NOMO-1 (cell line): ENCODE measurements at regions not wholly inside any gene's neighbourhood (a gene's known extent, or its start where the extent isn't known, plus 50 kb on each side); places are given as distances from the start of the nearest gene placed in this dataset.

Experiments
- DNase-seq, 2 experiments: peaks; one replicate each; lab custom pipeline; 2025; ENCODE audit not compliant: unreplicated experiment in 2 of 2; lab: John Stamatoyannopoulos, UW

DNA sequence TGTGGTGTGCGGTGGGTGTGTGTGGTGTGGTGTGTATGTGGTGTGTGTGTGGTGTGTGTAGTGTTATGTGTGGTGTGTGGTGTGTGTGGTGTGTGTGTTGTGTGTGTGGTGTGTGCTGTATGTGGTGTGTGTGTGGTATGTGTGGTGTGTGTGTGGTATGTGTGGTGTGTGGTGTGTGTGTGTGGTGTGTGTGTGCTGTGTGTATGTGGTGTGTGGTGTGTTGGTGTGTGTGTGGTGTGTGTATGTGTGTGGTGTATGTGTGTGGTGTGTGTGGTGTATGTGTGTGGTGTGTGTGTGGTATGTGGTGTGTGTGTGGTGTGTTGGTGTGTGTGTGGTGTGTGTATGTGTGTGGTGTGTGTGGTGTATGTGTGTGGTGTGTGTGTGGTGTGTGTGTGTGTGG, 144.3 kb downstream of the HSD17B3 start:
- DNase-seq = no peak

DNA sequence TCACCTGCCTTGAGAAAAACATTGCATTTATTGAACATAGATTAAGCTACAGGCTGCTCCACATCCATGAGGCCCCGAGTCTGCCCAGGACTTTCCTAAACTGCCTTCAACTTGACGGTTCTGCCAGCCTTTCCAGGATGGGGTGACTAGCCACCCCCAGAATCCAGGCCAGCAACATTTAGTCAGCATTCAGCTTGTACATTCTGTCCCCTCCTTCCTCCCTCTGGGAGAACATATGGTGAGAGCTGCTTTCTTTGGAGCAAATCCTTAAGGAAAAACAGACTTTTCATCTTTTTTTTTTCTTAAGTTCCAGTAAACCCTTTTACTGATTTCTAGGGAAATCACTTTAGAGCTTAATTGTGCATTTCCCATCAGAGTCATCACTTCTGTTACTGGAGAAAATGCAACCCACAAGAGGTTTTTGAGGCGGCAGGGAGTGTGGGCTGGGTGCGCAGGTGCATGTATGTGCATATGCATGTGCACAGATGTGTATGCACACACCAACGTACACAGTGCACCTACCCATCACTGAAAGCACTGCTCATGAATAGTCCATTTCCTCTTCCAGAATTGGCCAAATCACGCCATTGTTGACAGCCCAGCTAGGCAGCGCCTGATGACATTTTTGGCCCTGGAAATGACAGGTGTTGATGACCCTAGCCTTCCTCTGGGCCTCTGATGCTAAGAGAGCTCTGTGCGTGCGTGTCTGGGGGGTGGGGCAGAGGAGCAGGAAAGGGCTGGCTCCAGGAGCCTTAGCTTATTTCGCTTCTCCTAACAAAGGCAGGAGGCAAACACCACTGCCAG, 145.6 kb downstream of the HSD17B3 start:
- no peak for DNase-seq

DNA sequence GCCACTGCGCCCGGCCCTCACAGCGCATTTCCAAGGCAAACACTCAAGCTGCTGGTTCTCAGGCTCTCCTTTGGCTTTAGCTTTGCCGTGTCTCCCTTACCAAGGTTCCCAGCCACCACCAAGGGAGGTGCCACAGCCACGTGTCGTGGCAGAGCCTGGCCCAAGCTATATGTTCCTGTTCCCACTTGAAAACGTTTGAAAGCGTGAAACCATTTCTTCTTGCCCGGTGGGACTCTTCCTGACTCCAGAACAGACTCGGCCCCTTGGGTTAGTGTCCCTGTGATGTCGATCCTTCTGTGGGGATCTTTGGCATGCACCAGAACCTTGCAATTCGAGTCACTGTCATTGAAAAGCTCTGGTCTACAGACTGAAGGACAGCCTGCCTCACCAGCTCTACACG, 147.9 kb downstream of the HSD17B3 start:
- DNase-seq = no peak

DNA sequence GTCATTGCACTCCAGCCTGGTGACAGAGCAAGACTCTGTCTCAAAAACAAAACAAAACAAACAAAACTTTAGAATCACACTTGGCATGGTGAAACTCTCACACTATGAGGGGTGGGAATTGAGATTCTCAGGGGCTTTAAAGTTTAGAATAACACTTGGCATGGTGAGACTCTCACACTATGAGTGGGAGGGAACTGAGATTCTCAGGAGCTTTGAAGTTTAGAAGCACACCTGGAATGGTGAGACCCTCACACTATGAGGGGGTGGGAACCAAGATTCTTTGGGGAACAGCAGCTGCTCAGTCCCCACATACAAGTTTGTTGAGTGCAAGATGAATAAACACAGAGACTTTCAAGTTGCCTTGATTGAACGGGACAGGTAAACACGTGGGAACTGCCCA, 149.4 kb downstream of the HSD17B3 start:
- no peak for DNase-seq

DNA sequence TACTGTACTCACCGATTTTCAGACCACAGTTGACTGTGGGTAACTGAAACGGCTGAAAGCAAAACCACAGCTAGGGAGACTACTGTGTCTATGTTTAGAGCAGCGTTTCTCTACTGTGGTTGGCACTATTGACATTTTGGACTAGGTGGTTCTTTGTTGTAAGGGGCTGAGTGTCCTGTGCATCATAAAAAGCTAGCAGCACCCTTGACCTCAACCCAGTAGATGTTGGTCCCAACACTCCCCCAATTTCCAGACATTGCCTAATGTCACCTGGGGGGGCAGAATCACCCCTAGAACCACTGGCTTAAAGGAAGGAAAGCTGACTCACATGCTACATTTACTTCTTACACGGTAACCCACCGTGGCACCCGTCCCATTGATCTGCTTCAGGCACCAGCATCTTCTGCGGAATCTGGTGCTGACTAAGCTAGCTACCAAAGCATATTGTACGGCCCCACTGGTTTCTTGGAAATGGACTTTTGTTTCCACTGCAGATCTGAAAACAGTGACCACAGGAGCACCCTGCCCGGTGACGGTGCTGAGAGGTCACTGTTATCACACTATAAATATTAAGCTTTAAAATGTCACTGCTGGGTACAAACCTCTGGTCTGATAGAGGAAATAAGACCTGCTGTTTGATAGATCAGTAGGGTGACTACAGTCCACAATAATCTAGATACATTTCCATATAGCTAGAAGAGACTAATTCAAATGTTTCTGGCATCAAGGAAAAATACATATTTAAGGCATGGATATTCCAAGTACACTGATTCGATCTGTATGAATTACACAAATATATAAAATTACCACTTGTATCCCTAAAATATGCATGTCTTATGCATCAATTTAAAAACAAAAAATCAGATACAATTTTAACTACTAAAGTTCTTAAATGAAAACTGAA, 151.4 kb downstream of the HSD17B3 start:
- peak; percentile 50 to 92 for DNase-seq

DNA sequence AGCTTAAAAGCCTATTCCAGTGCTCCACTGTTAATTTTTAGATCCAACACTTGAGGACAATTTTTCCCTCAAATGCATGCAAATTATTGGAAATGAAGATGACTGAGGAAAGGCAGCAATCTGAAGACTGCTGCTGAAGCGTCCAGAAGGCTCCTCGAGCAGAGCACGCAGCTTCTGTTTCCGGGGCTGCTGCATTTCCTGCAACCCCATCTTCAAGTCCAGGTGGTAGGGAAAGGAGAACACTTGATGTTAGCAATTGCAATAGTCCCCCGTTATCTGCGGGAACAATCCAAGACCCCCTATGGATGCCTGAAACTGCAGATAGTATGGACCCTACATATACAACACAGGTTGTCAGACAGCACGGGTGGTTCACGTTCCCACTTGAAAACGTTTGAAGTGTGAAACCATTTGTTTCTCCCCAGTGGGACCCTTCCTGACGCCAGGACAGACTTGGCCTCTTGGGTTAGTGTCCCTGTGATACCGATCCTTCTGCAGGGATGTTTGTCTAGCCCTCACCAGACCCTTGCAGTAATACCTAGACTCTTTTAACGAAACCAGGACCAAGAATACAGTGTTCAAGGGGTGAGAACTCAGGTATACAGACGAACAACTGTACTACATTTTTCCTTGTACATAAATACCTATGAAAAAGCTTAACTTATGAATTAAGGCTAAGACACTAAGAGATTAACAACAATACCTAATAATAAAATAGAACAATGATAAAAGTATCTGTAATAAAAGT, 152.3 kb downstream of the HSD17B3 start:
- DNase-seq = no peak

DNA sequence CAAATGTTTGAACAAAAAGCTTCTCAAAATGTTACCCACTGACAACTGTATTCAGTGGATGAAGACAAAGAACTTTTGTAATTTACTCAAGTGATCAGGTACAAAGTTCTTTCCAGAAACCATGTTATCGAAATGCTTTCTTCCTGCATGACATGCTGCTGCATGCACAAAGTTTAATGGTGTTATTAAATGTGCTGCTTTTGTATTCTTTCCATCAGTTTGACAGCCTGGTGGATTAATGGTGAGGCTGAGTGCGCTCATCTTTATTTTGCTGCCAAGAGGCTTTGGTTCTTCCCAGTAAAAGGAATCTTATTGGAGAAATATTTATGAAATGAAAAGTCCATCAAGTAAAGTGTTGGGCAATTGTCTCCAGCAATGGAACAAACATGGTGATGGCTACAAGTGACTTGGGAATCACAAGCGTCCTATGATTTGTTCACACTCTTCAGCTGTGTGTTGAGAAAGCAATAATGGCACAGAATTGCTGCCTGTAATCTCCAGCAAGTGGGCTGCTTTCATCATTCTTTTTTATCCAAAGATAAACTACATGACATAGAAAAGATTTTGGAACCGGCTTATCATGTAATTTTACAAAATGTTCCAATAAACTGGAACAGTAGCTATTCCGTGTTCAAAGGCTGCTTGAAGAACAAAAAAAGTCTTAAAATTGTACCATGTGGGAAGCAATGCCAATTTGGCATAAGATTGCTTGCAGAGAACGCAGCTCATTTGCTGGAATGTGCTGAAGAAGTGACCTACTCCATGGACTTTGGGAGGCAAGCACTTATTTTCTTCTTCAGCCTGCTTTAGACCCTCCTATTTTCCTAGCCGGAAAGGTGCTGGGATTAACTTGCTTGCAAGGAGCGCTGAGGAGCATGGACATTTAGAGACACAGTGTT, 153.1 kb downstream of the HSD17B3 start:
- no peak for DNase-seq

DNA sequence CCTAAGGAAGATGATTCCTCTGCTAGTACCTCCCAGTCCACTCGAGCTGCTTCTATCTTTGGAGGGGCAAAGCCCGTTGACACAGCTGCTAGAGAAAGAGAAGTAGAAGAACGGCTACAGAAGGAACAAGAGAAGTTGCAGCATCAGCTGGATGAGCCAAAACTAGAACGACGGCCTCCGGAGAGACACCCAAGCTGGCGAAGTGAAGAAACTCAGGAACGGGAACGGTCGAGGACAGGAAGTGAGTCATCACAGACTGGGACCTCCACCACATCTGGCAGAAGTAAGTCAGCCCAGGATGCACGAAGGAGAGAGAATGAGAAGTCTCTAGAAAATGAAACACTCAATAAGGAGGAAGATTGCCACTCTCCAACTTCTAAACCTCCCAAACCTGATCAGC, 154.9 kb downstream of the HSD17B3 start:
- peak; percentile 78 to 82 for DNase-seq

DNA sequence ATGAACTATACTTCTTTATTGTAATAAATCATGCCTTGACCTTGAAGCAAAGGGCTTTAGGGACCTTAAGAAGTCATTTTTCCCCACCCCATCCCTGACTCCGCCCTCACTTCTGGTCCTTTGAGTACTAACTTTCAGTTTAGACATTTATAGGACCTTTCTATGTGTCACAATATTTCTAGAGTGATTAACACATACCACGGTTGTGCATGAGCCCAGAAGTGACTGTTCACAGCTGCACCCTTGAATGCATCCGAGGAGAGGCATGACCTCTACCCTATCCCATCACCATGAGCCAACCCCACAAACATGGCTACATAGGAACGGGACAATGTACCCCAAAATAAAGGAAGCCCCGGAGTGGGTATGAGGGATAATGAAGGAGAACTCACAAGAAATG, 160.3 kb downstream of the HSD17B3 start:
- peak; percentile 74 to 83 for DNase-seq

DNA sequence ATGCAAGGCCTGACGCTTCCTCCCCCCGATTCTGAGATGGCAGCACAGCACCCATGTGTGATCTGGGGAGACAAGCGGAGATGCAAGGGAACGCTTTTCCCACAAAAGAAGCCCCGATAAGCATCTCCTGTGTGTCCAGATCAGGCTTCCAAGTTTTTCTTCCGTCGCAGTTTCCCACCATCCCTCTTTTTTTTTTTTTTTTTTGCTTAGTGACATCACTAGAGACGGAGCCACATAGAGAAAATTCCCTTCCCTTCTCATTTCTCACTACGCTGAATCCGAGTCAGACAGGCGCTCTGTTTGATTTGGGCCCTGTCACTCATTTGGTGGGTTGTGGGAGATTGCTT, 160.9 kb downstream of the HSD17B3 start:
- no peak for DNase-seq

DNA sequence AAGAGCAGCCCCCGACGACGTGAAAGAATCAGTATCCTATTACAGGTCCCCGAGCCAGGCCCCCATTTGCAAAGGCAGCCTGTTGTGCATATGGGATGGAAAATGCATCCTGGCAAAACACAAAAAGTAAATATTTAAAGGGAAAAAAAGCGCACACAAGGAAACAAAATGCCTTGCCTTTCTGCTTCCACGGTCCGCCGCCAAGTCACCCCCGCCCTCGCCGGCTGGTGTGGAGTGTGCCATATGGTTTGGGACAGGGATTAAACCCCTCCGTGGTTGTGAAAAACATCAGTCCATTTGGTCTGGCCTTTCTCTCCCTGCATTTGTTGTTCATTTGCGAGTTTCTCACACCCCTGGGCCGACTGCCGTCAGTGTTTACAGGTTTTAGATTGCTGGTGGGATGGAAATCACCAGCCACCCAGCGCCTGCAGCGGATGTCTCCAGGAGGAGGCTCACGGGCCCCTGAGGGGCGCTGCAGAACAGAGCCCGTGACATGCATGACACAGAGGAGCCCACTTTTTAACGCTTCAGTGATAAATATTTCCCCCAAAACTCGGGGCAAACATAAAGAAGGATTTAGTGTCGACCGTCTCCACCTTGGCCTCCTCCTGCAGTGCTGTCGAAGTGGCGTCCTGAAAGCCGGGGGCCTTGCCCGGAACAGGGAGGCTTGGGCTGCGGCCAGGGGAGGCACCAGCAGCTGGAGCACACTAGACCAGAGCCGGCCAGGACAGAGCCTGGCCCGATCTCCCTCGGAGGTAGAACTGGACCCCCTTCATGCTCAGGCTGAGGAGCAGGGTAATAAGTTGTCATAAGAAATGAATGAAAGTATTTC, 161.5 kb downstream of the HSD17B3 start:
- no peak for DNase-seq

DNA sequence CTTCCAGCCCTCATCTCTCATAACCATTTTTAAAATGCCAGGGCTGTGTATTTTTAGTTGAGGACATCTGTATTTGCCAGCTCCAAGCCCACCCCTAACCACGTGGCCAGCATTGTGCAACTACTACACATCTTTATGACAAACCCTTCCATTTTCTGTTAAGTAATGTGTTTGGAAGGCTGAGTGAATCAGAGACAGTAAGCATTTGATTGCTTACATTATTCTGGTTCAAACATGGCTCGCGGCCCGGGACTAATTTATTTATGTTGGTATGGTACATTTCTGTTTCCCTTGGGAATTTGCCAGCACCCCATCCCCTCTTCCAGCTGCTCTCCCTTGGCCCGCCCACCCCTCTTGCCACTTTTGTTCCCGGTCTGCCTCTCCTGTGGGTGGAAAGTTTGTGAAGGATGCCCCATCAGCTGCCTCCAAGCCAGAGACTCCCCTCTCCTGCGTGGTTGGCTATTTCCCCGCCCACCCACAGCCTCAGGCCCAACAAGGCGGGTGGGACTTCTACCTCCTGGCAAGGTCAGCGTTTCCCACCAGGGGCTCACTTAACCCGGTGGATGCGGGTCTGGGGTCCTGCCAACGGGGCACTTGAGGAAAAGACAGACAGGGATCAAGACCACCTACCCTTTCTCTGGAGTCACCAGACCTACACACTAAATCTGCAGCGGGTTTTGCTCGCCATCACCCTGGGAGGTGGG, 162.2 kb downstream of the HSD17B3 start:
- DNase-seq = peak; percentile 83 to 89

DNA sequence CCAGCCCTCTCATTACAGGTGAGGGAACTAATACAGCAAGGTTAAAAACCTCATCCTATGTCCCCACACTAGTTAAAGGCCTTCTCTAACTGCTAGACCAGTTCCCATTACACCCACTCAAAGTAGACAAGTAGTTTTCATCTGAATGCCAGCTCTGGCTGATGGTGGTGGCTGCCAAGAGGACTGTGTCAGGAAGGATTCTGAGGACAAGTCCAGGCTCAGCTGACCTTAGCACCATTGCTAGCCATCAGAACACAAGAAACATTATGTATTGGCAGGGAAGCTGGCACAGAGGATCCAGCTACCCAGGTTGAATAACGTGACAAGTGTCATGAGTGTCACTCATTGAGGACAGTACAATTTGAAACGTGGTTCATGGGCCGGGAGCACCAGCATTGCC, 163.4 kb downstream of the HSD17B3 start:
- no peak for DNase-seq

DNA sequence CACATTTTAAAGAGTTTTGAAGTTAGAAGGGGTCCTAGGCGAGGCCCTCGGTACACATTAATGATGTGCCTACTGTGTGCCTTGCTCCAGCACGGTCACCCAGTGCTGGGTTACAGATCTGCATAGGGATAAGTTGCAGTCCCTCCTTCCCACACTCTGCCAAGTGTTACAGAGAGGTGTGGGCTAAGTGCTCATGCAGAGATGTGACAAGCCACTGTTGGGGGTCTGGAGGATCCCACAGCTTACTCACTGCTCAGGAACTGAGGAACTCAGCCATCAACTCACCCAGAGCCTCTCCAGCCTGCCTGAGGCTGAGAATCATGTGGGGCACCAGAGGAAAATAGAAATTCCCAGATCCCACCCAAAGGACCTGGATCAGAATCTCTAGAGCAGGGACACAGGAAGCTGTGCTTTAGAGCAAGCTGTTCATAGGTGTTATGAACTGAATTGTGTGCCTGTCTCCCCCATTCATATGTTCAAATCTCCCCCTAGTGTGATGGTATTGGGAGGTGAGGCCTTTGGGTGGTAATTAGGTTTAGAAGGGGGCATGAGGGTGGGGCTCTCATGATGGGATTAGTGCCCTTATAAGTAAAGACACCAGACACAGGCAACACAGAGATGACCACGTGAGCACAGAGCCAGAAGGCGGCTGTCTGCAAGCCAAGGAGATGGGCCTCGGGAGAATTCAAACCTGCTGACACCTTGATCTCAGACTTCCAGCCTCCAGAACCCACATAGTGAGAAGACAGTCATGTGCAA, 164.1 kb downstream of the HSD17B3 start:
- no peak for DNase-seq

DNA sequence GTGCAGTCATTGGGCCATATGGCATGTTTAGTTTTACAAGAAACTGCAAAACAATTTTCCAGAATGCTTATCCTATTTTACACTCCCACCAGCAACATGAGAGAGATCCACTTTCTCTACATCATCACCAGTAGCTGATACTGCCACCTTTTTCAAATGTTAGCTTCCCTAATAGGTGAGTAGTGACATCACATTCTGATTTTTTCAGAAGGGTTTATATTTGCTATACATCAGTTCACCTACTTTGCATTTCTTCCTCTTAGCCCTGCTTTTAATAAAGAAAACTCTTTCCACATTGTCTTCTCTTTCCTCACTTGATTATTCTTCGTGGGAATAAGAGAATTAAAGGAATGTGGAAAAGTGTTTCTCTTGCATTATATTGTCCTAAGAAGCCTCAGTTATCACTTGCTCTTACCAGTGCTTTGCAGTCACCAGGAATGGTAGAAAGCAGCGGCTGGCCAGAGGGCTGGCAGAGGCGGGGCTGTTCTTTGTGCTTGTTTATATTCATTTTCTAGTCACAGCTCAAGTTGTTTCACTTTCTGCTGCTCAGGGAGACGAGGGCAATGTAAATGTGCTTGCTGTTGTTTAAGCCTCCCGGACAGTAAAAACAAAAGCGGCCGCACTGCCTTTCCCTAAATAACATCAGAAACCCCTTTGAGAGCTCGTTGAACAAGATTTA, 164.8 kb downstream of the HSD17B3 start:
- DNase-seq = peak; percentile 30 to 69

DNA sequence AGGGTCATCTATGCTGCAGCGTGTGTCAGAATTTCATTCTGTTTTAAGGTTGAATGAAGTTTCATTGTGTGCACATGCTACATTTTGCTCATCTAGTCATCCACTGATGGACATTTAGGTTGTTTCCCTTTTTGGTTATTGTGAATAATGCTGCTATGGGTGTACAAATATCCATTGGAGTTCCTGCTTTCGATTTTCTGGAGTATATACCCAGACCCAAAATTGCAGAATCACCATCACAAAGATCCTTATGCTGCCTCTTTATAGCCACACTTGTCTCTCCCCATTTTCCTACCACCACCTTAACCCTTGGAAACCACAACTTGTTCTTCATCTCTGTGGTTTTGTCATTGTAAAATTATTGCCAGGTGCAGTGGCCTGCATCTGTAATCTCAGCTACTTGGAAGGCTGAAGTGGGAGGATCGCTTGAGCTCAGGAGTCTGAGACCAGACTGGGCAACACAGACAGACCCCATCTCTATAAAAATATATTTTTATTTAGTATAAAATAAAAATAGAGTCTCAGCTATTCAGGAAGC, 166.2 kb downstream of the HSD17B3 start:
- peak in 1 of 2 experiments; percentile 30 for DNase-seq

DNA sequence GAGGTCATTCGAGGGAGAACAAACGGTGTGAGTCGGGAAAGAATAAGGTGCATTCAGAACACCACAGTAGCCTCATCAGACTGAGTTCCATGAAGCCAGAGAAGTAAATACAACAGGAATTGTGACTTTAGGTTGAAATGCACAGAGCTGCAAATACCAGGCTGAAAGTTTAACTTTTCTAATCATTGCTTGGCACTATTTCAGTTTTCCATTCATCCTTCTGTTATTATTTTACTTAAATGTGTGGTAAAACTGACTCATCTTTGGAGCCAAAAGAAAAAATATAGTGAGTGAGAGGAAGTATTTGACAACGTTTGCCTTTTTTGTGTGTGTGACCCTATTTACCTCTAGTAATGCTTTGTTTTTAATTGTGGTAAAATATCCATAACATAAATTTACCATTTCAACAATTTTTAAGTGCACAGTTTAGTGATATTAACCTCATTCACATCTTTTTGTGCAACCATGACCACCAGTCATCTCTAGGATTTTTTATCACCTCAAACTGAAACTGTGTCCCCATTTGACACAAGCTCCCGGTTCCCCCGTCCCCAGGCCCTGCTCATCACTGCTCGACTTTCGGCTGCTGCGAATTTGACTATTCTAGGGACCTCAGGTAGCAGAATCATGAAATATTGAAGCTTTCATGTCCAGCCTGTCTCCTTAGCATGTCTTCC, 166.8 kb downstream of the HSD17B3 start:
- DNase-seq = no peak
